CD4-positive, alpha-beta T cell treated with Interleukin-17A for 1 hour (primary cell): ENCODE measurements at regions not wholly inside any gene's neighbourhood (a gene's known extent, or its start where the extent isn't known, plus 50 kb on each side); places are given as distances from the start of the nearest gene placed in this dataset.
A peak's percentile ranks its signal among the peaks of the same experiment; 100 is the strongest.

Experiments
- DNase-seq: peaks from one replicate; pipeline ENCODE4 v3.0.0-alpha.2; 2020

DNA sequence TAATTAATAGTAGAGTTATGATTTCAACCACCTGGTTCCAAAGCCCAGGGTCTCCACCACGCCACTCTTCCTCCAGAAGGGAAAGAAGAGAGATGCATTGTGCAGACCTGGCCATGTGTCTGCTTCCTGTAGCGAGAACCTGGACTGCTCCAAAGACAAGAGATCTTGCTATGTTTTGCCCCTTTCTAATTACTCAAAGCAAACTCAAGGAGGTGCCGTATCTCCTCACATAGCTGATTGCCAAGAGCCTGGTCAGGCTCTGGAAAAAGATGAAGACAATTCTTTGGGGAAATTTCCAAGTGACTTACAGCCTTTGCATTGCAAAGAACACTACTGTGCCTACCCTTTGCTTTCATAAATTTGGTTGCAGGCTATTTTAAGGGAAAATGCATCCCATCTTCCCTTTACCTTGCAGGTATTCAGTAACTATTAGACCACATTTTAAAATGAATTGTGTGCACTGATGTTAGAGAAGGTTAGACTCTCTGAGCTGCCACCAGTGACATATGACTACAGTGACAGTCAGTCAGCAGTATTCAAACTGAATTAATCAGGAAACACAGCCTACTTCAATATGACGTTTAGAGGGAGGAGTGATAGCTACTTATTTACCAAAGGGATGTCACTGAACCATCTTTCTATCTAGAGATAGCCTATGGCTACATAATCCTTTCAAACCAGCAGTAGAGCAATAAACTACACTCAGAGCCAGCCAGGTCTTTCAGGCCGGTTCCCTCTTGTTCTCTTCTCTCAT is 842.1 kb upstream of the FANCL start:
- DNase-seq, result no peak

DNA sequence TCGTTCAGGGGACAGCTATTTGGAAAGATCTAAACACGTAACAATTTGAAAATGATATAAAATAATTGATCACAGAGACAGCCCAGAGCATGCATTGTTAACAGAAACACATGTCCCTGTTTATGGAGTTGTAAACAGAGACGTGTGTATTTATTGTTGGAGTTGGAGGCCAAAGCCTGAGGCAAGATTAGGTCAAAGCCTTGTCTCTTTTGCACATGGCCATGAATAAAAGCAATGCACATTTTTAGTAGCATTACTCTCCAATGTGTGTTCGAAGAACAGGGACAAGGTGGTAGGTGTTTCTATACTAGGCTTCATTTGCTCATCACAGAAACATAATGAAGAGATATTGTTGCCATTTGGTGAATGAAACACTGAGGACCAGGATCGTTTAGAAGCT is 841.5 kb upstream of the FANCL start:
- no peak for DNase-seq

DNA sequence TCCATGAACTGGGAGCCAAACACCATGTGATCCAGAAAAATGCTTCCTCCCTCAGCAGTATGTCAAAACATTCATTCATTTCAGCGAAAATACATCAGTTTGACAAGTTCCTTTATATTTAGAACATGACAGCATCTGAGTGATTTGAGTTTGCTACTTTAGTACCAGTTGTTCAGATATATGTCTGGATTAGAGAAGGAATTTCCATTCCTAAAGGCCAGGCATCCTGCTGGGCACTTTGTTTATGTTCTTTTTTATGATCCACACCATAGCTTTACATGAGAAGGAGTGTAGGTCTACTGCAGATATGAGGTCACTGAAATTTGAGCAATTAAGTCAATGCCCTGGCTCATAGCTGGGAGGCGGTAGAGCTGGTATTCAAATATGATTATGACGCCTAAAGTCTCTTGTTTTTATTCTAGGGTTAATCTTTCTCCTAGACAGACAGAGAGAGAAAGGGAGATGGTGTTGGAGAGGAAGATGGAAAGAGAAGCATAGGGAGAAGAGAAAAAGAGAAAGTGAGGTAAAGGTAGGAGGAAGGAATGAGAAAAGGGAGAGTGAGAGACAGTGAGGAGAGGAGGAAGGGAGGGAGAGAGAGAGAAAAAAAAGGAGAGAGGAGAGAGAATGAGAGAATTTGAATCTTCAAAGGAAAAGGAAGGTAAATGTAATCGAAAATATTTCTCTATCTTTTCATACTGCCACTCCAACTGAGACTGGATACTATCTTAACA is 839.5 kb upstream of the FANCL start:
- no peak for DNase-seq

DNA sequence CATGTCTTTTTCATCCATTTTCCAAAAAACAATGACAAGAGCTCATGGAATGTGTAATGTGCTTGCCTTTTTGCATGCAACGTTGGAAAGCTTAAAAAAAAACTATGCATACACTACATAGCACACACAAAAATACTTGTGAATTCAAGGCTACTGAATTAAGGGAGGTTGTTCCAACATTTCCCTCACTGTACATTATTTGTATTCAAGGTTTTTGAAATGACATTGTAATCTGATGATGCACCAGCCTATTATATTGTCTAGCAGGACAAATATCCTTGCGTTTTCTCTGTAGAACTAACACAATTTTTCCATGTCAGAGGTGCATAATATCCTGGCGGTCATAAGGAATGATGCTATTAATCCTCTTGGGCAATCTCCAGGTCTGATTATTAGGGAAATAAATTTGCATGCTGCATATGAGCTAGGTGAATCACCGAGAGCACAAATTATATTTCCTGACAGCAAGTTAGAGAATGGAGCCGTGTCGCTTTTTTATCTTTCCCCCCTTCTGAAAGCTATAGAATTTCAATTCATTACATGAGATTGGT is 836.9 kb upstream of the FANCL start:
- no peak for DNase-seq

DNA sequence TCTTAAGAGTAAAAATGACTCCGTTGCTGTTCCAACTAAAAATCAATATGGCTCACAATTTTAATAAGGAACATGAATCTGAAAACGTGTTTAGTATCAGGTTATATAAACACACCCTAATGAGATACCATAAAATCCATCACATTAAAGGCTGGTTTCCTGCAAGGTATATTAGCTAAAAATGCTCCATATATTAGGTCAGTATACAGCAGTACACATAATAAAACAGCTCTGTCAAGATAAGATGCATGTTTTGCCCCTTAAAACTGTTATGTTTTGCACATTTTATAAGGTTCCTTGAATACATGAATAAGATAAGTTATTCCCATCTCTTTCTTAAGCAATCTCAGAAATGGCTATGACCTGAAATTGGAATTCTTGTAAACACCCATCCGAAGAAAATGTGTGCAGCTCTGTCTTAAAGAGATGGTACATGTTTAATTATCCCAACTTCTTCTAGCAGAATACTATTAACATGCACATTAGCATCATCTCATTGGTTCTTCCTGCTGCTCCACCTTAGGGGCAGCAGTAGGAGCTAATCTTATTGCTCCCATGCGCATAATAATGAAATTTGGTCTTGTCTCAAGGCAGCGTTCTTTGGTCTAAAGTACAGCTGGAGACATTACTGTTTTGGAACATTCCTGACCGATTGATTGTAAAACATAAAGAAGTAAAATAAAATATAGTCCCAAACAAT is 836.1 kb upstream of the FANCL start:
- no peak for DNase-seq

DNA sequence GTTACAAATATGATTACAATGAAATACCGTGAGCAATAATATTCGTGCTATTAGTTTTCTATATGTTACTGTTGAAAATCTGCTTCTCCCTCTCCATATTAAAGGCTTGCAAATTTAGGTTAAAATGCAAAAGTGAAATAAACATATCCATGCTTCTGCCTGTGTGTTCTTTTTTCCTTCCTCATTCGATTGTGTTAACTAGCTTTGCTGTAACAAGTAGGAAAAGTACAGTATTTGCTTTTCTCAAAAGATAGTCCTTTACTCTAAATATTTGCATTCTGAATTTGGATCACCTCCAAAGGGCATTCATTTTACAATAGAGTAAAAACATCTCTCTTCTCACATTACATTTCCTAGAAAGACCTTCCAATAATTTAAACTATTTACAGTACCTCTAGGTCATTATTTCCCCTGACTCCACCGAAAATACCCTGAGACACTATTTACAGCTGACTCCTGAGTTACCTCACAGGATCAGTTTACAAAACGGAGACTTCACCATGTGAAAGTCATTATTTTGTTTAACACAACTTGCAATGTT is 835.0 kb upstream of the FANCL start:
- no peak for DNase-seq

DNA sequence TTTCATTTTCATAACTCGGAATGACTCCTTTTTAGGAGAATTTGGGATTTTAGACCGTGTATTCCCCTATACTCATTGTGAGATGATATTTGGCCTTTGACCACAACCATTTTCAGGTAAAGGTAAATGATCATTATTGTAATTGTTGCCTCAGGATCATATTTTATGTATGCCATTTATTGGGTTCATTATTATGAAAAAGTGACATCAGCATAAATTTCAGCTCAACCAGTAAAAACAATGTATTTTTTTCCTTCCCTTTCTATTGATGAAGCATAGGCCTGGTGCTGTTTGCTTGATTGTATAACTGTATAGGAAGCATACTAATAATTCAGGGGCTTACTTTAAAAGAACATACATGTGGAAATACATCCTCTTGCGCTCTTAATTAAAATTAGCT is 832.9 kb upstream of the FANCL start:
- no peak for DNase-seq

DNA sequence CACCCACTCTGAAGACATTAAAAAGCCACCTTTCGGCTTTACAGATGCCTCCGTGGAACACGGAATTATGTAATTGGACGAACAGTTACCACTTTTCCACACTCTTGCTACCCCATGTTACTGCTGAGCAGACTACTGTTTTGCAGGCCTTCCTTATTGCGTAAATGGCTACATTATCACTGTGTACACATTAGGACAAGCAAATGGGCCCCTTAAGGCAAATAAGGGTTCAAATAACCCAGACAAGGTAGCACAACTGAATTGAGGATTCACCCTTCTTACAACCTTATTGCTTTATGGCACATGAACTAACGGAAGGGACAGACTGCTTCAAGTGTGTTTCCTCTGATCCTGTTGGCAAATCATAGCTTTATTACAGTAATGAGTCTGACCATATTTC is 832.2 kb upstream of the FANCL start:
- no peak for DNase-seq

DNA sequence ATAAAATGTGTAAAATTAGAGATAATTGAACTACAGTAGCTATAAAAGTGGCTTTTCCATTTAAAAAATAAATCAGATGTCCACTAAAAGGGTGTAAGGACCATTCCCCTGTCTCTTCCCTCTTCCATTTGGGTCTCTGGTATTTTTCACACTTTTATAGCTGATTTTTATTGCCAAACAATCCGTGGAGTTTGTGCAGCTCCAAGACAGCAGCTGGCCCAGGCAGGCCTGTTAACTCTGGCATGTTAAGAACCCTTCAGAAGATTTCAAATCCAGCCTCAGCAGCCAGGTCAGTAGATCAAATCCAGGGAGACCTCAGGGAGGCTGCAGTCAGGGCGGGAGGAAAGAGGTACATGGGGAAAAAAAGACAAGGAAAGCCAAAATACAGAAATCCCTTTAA is 827.1 kb upstream of the FANCL start:
- no peak for DNase-seq

DNA sequence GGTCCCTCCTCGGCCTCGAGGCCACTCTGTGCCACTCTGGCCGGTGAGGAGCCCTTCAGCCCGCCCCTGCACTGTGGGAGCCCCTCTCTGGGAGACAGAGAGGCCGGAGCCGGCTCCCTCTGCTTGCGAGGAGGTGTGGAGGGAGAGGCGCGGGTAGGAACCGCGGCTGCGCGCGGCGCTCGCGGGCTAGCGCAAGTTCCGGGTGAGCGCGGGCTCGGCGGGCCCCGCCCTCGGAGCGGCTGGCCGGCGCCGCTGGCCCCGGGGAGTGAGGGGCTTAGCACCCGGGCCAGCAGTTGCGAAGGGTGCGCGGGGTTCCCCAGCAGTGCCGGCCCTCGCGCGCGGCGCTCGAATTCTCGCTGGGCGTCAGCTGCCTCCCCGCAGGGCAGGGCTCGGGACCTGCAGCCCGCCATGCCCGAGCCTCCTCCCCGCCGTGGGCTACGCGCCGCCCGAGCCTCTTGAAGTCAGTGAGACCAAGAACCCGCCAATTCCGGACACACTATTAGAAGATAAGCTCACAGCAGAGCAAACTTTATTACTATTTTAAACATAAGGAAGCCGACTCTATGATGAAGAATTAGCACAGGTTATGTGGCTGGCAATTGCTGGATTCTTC is 825.8 kb upstream of the FANCL start:
- no peak for DNase-seq

DNA sequence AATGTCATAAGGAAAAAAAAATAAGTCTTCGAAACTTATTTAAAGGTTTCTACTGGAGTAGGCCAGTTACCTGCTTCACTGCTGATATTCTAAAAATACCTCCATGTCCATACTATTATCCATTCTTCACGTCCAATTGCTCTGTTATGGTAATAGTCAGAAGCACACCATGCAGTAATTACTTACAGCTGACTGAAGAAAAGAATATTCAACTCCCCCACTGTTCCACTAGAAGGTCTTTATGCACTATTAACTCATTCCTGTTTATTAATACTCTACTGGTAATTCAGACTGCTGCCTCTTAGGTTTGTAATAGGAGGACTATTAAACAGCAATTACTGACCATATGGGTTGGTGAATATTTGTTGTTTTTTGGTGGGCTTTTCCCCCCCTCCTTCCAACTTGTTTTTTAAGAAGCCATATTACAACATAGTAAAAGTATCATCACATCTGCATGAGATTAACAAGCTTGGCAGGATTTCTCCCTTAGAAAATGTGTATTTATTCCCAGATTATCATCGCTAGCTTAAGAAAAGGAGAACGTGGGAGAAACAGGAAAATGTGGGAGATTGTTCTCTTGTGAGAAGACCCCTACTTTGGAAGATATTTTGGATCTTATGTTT is 806.4 kb upstream of the FANCL start:
- DNase-seq, result no peak

DNA sequence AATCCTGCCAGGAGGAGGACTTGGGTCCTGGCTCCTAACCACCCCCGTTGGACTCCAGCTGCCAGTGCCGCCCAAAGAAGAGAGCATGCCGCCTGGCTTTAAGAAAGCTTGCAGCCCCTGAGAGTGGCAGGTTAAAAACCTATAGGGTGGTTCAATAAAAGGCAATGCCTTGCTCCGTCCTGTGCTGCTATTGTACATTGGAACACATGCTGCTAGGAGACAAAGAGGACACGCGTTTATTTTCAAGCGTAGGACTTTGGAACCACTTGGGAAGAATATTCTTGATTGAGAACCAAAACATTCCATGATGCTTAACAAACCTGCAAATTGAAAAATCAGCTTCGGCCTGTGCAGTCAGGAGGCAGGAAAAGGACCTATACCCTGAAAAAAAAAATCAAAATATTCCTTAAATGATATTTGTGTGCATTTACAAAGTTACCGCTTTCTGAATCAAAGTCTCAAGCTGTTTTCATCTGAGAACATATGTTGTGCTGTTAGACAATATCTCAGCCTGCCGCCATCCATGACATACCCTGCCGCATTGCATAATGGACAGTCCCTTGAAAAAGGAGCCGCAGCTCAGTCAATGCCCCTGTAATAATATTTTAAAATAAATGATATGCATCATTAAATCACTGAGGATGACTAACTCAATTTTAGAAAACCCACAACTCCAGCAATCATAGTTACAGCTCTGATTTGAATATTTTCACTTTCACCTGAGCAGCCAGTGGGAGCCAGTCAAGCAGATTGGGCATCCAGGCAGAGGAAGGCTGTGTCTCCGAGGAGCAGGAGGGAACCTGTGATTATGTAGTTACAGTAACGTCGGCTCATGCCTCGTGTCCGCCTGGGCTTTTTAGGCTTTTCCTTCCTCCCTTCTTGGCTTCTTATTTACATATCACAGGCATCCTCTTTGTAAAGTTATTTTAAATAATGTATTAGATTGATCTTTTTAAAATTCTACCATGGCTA is 805.6 kb upstream of the FANCL start:
- DNase-seq, result no peak

DNA sequence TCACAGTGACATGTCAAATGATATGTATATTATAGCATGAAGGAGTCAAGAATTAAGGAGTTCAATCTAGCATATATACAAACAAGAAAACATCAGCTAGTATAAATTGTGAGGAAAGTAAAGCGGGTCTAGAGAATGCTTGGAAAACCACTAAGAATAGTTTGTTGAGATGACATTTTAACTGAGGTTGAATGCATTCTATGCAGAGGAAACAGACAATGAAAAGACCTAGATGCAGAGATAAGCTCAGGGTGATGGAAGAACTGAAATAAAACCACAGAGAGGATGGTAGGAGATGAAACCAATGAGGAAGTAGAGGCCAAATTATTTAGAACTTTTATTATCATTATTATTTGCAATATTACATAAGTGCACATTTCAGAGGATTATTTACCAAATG is 803.6 kb upstream of the FANCL start:
- no peak for DNase-seq

DNA sequence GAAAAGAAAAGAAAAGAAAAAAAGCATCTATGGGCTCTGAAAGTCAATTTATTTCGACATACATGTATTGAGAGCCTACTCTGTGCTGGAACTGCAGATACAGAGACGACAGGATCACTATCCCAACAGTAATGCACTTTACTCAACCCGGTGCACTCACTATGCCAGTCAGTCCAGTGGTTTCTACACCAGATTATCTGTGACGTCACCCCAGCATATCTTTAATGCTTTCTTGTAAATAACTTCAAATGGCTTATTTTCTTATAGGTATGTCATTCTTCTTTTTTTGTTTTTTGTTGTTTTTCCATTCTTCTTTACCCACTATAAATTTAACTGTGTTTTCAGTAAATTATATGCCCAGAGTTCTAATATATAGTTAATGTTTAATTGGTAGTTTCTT is 800.0 kb upstream of the FANCL start:
- DNase-seq, result no peak

DNA sequence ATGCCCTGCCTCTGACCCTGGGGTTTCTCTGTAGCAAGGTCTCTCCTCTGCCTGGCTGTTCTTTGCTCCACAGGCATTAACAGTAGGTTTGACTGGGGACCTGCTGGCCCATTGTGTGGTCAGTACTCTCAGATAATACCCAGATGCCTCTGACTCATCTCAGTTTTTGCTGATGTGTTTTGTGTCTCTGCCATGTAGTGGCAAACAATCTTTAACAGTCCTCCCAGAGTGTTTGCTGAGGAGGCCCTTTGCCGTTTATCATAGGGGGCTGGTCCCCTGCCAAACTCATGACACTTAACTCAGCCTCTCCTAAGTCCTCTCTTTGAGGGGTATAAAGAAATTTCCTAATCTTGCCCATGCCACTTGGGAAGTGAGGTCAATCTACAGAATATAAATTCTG is 793.7 kb upstream of the FANCL start:
- DNase-seq, result no peak

DNA sequence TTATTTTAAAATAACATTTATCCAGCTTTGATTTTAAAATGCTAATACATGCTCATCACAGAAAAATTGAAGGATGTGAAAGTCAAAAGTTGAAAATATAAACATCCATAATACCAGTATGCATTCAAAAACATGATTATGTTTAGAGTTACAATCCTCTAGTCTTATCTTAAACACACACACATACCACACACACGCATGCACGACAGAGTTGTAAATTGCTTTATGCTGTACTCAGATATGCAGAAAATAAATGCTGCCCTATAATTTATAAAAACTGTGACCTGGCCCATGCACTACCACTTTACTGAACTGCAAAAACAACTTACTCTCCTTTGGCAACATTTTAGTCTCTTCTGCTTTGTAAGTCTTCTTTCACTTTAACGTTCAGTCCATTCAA is 793.0 kb upstream of the FANCL start:
- DNase-seq, result no peak

DNA sequence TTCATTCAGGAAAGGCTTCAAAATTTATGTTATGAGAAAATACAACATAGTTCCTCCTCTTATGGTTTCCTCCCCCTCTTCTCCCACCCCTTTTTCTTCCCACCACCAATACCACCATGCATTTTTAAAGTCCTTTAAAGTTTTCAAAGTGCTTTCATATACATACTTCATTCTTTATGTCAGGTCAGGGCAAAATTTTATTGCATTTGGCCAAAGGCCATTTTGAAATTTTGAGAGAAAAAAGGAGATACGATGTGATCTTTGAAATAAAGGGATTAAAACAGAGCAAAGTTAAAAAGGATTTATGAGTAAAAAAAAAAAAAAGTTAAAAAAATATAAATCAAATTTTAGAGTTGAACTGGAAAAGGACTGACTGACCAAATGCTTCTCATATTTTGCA is 792.5 kb upstream of the FANCL start:
- DNase-seq, result no peak

DNA sequence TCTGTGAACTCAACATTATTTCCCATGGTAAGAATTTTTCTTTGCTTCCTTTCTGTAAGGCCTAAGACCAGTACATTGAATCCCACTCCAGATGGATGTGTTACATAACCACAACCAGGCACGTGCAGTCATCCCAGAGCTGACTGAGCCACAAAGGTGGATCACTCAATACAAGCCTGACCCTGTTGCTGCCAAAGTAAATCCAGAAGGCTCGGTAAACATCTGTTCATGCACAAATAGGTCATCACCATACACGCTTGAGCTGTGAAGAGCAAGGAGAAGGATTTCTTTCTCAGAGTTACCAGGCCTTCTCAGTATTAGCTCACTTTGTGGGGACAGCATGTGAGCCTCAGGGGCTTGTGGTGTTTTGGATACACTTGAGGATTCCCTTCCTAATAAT is 791.4 kb upstream of the FANCL start:
- DNase-seq, result no peak

DNA sequence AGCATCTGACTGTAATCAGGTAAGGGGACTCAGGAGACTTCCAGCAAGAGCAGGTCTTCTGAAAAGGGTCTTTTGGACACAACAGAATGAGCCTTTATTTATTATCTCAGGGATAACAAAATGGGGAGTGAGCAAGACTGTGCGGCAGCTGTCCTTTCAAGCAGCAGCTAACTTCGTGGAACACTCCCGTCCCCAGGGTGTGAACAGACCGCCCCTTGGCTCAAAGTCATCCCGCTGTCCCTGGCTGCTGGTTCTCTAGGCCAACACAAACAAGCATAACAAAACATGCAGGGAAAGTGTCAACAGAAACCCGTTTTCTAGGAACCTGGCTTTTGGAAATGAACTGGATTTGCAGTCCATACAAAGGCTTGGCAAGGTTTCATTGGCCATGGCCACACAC is 787.9 kb upstream of the FANCL start:
- DNase-seq, result no peak

DNA sequence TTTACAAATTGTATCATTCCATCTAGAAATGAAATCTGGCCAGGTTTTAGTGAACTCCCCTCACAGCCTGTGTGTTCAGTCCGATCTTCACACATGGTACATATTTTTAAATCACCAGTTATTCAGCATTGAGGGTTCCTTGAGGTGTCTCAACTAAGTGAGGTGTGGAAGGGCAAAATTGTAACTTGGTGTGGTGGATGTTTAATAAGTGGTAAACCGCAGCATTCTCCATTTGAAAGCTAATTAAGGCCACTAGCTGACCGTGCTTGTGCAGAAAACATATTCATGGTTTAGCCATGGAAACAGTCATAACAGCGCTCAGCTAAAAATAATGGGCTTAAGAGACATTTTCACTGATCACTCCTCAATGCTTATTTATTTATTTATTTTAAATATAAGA is 786.2 kb upstream of the FANCL start:
- no peak for DNase-seq

DNA sequence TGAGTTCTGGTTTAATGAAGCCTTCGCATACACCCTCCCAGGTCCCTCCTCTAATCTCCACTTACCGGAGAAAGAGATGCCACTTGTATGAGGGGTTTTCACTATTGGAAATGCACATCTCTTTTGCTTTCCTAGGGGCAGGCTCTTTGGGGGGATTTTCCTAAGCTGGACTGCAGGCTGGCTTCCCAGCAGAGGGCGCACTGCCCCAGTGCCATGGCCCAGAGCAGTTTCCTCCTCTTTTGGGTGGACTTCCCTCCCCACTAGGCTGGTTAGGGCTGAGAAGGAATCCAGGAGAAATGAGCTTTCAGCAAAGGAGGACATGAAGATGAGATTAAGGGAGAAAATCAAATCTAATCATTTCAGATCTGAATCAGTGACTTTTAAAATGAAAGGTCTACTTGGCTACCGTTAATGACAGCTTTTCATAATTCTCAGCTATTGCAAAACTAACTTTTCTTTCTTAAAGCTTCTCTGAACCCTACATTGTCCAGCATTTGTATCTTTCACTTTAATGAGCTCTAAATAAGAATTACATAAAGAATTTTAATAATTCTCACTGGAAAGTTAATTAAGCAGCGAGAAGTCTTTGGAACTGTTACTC is 784.1 kb upstream of the FANCL start:
- DNase-seq, result peak; percentile 2
